ENCODE measurements at regions not wholly inside any gene's neighbourhood (a gene's known extent, or its start where the extent isn't known, plus 50 kb on each side); places are given as distances from the start of the nearest gene placed in this dataset.

GRCh38 chr21:31597683-31598082 lies 61.8 kb upstream of the SOD1 start:
- BruUV-seq (replicated peaks) = no TSS peak
- ChIA-PET POLR2A (ENCODE audit: low non-redundant PET) (no interaction called here), CTCF (interaction anchor here (0.6 kb wide), 2 partner anchors 313 to 406 kb away, joined by 3 read pairs; no protein-coding TSS in a partner anchor)
- DNase-seq (ENCODE audit: low spot score) = no peak
- no peak for TF ChIP-seq EZH2 (IDR thresholded peaks at IDR 0.05; ENCODE audit: borderline replicate concordance, low read depth, low read length, poor library complexity, severe bottlenecking)
- TF ChIP-seq, protein P1, sequence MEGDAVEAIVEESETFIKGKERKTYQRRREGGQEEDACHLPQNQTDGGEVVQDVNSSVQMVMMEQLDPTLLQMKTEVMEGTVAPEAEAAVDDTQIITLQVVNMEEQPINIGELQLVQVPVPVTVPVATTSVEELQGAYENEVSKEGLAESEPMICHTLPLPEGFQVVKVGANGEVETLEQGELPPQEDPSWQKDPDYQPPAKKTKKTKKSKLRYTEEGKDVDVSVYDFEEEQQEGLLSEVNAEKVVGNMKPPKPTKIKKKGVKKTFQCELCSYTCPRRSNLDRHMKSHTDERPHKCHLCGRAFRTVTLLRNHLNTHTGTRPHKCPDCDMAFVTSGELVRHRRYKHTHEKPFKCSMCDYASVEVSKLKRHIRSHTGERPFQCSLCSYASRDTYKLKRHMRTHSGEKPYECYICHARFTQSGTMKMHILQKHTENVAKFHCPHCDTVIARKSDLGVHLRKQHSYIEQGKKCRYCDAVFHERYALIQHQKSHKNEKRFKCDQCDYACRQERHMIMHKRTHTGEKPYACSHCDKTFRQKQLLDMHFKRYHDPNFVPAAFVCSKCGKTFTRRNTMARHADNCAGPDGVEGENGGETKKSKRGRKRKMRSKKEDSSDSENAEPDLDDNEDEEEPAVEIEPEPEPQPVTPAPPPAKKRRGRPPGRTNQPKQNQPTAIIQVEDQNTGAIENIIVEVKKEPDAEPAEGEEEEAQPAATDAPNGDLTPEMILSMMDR (conservative IDR thresholded peaks at IDR 0.05; ENCODE audit: low read depth, low read length) = no peak
- Histone ChIP-seq H3K27ac (ENCODE audit: low read depth, low read length, poor library complexity, severe bottlenecking) (no peak overlapping the region), H3K4me3 (ENCODE audit: low read depth, low read length, poor library complexity, severe bottlenecking) (no peak overlapping the region), H3K9me3 (ENCODE audit: low read depth, low read length, poor library complexity, severe bottlenecking) (no peaks in the 10 kb centered on the region), H3K4me1 (ENCODE audit: insufficient read depth, low read length, poor library complexity, severe bottlenecking) (no peaks in the 10 kb centered on the region), H3K27me3 (replicated peaks; ENCODE audit: insufficient read depth, low read depth, low read length, poor library complexity) (peaks cover 6% of the 10 kb centered on the region), H3K36me3 (ENCODE audit: insufficient read depth, low read length, poor library complexity, severe bottlenecking) (no peaks in the 10 kb centered on the region)
- intact Hi-C loops (cut with micrococcal nuclease; ENCODE audit: unreplicated experiment) = no loop called here

DNA sequence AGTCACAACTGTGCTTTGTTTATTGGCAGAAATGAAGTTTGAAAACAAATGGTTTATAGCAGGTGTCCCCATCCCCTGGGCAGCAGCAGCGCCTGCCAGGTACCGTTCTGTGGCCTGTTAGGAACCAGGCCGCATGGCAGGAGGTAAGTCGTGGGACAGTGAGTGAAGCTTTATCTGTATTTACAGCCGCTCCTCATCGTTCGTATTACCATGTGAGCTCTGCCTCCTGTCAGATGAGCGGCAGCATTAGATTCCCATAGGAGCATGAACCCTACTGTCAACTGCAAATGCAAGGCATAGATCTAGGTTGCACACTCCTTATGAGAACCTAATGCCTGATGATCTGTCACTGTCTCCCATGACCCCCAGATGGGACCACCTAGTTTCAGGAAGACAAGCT lies 63.4 kb upstream of the SOD1 start:
- H3K27me3 ChIP-seq (replicated peaks; ENCODE audit: insufficient read depth, low read depth, low read length, poor library complexity) = peaks cover 6% of the 10 kb centered on the region
- intact Hi-C loops (cut with micrococcal nuclease; ENCODE audit: unreplicated experiment) = no loop called here
- ChIA-PET POLR2A (ENCODE audit: low non-redundant PET) (no interaction called here), CTCF (no interaction called here)
- no peak for DNase-seq (ENCODE audit: low spot score)
- no peak overlapping the region for H3K4me3 ChIP-seq (ENCODE audit: low read depth, low read length, poor library complexity, severe bottlenecking)
- no peak overlapping the region for H3K27ac ChIP-seq (ENCODE audit: low read depth, low read length, poor library complexity, severe bottlenecking)
- no TSS peak for BruUV-seq (replicated peaks)
- no peaks in the 10 kb centered on the region for H3K36me3 ChIP-seq (ENCODE audit: insufficient read depth, low read length, poor library complexity, severe bottlenecking)
- H3K4me1 ChIP-seq (ENCODE audit: insufficient read depth, low read length, poor library complexity, severe bottlenecking) = no peaks in the 10 kb centered on the region
- H3K9me3 ChIP-seq (ENCODE audit: low read depth, low read length, poor library complexity, severe bottlenecking) = no peaks in the 10 kb centered on the region
- TF ChIP-seq, protein P1 (conservative IDR thresholded peaks at IDR 0.05; ENCODE audit: low read depth, low read length) = no peak
- no peak for TF ChIP-seq EZH2 (IDR thresholded peaks at IDR 0.05; ENCODE audit: borderline replicate concordance, low read depth, low read length, poor library complexity, severe bottlenecking)

- intact Hi-C loops (cut with micrococcal nuclease; ENCODE audit: unreplicated experiment) = no loop called here
- BruUV-seq (replicated peaks) = no TSS peak
- H3K4me3 ChIP-seq (ENCODE audit: low read depth, low read length, poor library complexity, severe bottlenecking) = no peak overlapping the region
- no peaks in the 10 kb centered on the region for H3K36me3 ChIP-seq (ENCODE audit: insufficient read depth, low read length, poor library complexity, severe bottlenecking)
- ChIA-PET CTCF (no interaction called here), POLR2A (ENCODE audit: low non-redundant PET) (no interaction called here)
- TF ChIP-seq, protein P1 (conservative IDR thresholded peaks at IDR 0.05; ENCODE audit: low read depth, low read length) = no peak
- no peak overlapping the region for H3K27ac ChIP-seq (ENCODE audit: low read depth, low read length, poor library complexity, severe bottlenecking)
- H3K9me3 ChIP-seq (ENCODE audit: low read depth, low read length, poor library complexity, severe bottlenecking) = no peaks in the 10 kb centered on the region
- H3K4me1 ChIP-seq (ENCODE audit: insufficient read depth, low read length, poor library complexity, severe bottlenecking) = no peaks in the 10 kb centered on the region
- no peak for DNase-seq (ENCODE audit: low spot score)
- H3K27me3 ChIP-seq (replicated peaks; ENCODE audit: insufficient read depth, low read depth, low read length, poor library complexity) = peaks cover 6% of the 10 kb centered on the region
These were observed 64.8 kb upstream of the SOD1 start for GRCh38 chr21:31594726-31595125.
